Suprapubic skin (tissue), 3 donors: ENCODE measurements at regions not wholly inside any gene's neighbourhood (a gene's known extent, or its start where the extent isn't known, plus 50 kb on each side); places are given as distances from the start of the nearest gene placed in this dataset.

Experiments used
- EP300 ChIP-seq: sonication (generic); formaldehyde crosslinking; IDR thresholded peaks from one replicate; pipeline ENCODE4 v1.6.1; 2017; ENCODE audit warnings: antibody characterized with exemption
- TF ChIP-seq, protein P1 (sequence below), 2 donors: fragments of 200-600 bp in 1 of 2; fragments of 450-650 bp in 1 of 2; sonication (generic) in 1 of 2; IDR thresholded peaks; one replicate each; pipeline ENCODE4 v1.5.1; 2016 to 2019; ENCODE audit warnings: antibody characterized with exemption in 2 of 2, mild to moderate bottlenecking in 1 of 2, moderate library complexity in 1 of 2

DNA sequence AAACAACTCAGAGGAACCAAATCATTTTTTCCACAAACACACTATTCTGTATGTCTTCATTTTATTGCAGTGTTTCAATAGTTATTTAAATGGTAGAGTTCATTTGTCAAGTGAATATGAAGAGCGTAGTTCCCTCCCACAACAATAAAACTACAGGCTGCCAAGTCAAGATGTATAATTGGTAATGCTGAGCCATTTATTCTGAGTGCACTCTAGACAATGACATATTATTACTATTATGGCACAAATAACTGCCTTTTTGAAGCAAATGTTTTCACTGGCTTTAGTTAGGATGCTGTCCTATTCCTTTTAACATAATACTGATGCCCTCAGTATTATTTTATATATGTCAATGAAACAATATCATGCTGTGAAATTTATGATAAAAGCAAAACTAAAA, 102.7 kb upstream of the PCDH15 start:
- TF ChIP-seq, protein P1, sequence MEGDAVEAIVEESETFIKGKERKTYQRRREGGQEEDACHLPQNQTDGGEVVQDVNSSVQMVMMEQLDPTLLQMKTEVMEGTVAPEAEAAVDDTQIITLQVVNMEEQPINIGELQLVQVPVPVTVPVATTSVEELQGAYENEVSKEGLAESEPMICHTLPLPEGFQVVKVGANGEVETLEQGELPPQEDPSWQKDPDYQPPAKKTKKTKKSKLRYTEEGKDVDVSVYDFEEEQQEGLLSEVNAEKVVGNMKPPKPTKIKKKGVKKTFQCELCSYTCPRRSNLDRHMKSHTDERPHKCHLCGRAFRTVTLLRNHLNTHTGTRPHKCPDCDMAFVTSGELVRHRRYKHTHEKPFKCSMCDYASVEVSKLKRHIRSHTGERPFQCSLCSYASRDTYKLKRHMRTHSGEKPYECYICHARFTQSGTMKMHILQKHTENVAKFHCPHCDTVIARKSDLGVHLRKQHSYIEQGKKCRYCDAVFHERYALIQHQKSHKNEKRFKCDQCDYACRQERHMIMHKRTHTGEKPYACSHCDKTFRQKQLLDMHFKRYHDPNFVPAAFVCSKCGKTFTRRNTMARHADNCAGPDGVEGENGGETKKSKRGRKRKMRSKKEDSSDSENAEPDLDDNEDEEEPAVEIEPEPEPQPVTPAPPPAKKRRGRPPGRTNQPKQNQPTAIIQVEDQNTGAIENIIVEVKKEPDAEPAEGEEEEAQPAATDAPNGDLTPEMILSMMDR (IDR thresholded peaks at IDR 0.05) = no peak
- no peak for TF ChIP-seq EP300
